Activated T-cell treated with anti-CD3 and anti-CD28 coated beads, Interleukin-2, amount 50 U/mL, for 24 hours (primary cell): ENCODE measurements at regions not wholly inside any gene's neighbourhood (a gene's known extent, or its start where the extent isn't known, plus 50 kb on each side); places are given as distances from the start of the nearest gene placed in this dataset.

Source experiments
- DNase-seq: peaks from one replicate; pipeline ENCODE4 v3.0.0-alpha.2; 2020
- H3K27ac Mint-ChIP-seq: 2 replicates; pipeline ENCODE4 v1.8.0; 2020; ENCODE audit warnings: mild to moderate bottlenecking, mixed read lengths
- H3K27me3 Mint-ChIP-seq: 2 replicates; pipeline ENCODE4 v1.8.0; 2020; ENCODE audit warnings: mixed read lengths
- H3K36me3 Mint-ChIP-seq: 2 replicates; pipeline ENCODE4 v1.8.0; 2020; ENCODE audit warnings: low read depth, mixed read lengths
- H3K4me1 Mint-ChIP-seq: 2 replicates; pipeline ENCODE4 v1.8.0; 2020; ENCODE audit warnings: low read depth, mixed read lengths
- H3K4me3 Mint-ChIP-seq: 2 replicates; pipeline ENCODE4 v1.8.0; 2020; ENCODE audit warnings: mild to moderate bottlenecking, moderate library complexity, mixed read lengths
- H3K9me3 Mint-ChIP-seq: 2 replicates; pipeline ENCODE4 v1.8.0; 2020; ENCODE audit warnings: mixed read lengths

- Mint-ChIP-seq H3K9me3 (no peaks in the 10 kb centered on the region), H3K27ac (no peak overlapping the region), H3K4me3 (no peak overlapping the region), H3K27me3 (peaks cover 19% of the 10 kb centered on the region), H3K4me1 (no peaks in the 10 kb centered on the region), H3K36me3 (no peaks in the 10 kb centered on the region)
- DNase-seq = no peak
Observed at GRCh38 chrX:69031971-69032391, 133.3 kb downstream of the PJA1 start.

- H3K4me3 Mint-ChIP-seq = no peak overlapping the region
- H3K9me3 Mint-ChIP-seq = no peaks in the 10 kb centered on the region
- H3K27ac Mint-ChIP-seq = no peak overlapping the region
- H3K36me3 Mint-ChIP-seq = no peaks in the 10 kb centered on the region
- H3K27me3 Mint-ChIP-seq = peaks cover 17% of the 10 kb centered on the region
- no peak for DNase-seq
- no peaks in the 10 kb centered on the region for H3K4me1 Mint-ChIP-seq
Observed at GRCh38 chrX:69031181-69031580, 134.1 kb downstream of the PJA1 start.

GRCh38 chrX:69029771-69030170 is 135.5 kb downstream of the PJA1 start:
- H3K27me3 Mint-ChIP-seq = peaks cover 16% of the 10 kb centered on the region
- H3K4me1 Mint-ChIP-seq = no peaks in the 10 kb centered on the region
- H3K9me3 Mint-ChIP-seq = no peaks in the 10 kb centered on the region
- no peaks in the 10 kb centered on the region for H3K36me3 Mint-ChIP-seq
- DNase-seq = no peak
- H3K4me3 Mint-ChIP-seq = no peak overlapping the region
- H3K27ac Mint-ChIP-seq = no peak overlapping the region

- Mint-ChIP-seq H3K36me3 (no peaks in the 10 kb centered on the region), H3K4me3 (no peak overlapping the region), H3K9me3 (no peaks in the 10 kb centered on the region), H3K27ac (no peak overlapping the region), H3K27me3 (peaks cover 12% of the 10 kb centered on the region), H3K4me1 (no peaks in the 10 kb centered on the region)
- DNase-seq = no peak
Observed at GRCh38 chrX:69028761-69029120, 136.5 kb downstream of the PJA1 start.

GRCh38 chrX:69028006-69028760 is 137.1 kb downstream of the PJA1 start:
- Mint-ChIP-seq H3K27me3 (peaks cover 9% of the 10 kb centered on the region), H3K9me3 (no peaks in the 10 kb centered on the region), H3K36me3 (no peaks in the 10 kb centered on the region), H3K4me1 (no peaks in the 10 kb centered on the region), H3K27ac (no peak overlapping the region), H3K4me3 (no peak overlapping the region)
- no peak for DNase-seq

- Mint-ChIP-seq H3K9me3 (no peaks in the 10 kb centered on the region), H3K36me3 (no peaks in the 10 kb centered on the region), H3K4me3 (no peak overlapping the region), H3K27ac (no peak overlapping the region), H3K4me1 (no peaks in the 10 kb centered on the region), H3K27me3 (peaks cover 4% of the 10 kb centered on the region)
- no peak for DNase-seq
Observed at GRCh38 chrX:69027181-69028005, 137.9 kb downstream of the PJA1 start.

- DNase-seq = no peak
- no peak overlapping the region for H3K4me3 Mint-ChIP-seq
Observed at GRCh38 chrX:69025802-69026301, 139.4 kb downstream of the PJA1 start.

GRCh38 chrX:69024931-69025330 is 140.3 kb downstream of the PJA1 start:
- no peaks in the 10 kb centered on the region for H3K9me3 Mint-ChIP-seq
- peaks cover 4% of the 10 kb centered on the region for H3K27me3 Mint-ChIP-seq
- no peak for DNase-seq
- no peaks in the 10 kb centered on the region for H3K4me1 Mint-ChIP-seq
- no peak overlapping the region for H3K4me3 Mint-ChIP-seq
- H3K36me3 Mint-ChIP-seq = no peaks in the 10 kb centered on the region
- H3K27ac Mint-ChIP-seq = no peak overlapping the region

More at GRCh38 chrX:69025802-69026301, 139.4 kb downstream of the PJA1 start:
- H3K36me3 Mint-ChIP-seq = no peaks in the 10 kb centered on the region
- no peaks in the 10 kb centered on the region for H3K4me1 Mint-ChIP-seq
- peaks cover 4% of the 10 kb centered on the region for H3K27me3 Mint-ChIP-seq
- H3K9me3 Mint-ChIP-seq = no peaks in the 10 kb centered on the region
- H3K27ac Mint-ChIP-seq = no peak overlapping the region

- Mint-ChIP-seq H3K4me3 (no peak overlapping the region), H3K27ac (no peak overlapping the region), H3K4me1 (no peaks in the 10 kb centered on the region), H3K9me3 (no peaks in the 10 kb centered on the region), H3K27me3 (peaks cover 4% of the 10 kb centered on the region), H3K36me3 (no peaks in the 10 kb centered on the region)
- no peak for DNase-seq
Observed at GRCh38 chrX:69024161-69024736, 141.0 kb downstream of the PJA1 start.

GRCh38 chrX:69022430-69022829 is 142.8 kb downstream of the PJA1 start:
- Mint-ChIP-seq H3K4me1 (no peaks in the 10 kb centered on the region), H3K27me3 (peaks cover 12% of the 10 kb centered on the region), H3K27ac (no peak overlapping the region), H3K4me3 (no peak overlapping the region), H3K36me3 (no peaks in the 10 kb centered on the region), H3K9me3 (no peaks in the 10 kb centered on the region)
- DNase-seq = no peak

- Mint-ChIP-seq H3K27ac (no peak overlapping the region), H3K4me1 (no peaks in the 10 kb centered on the region), H3K36me3 (no peaks in the 10 kb centered on the region), H3K27me3 (peaks cover 19% of the 10 kb centered on the region), H3K9me3 (no peaks in the 10 kb centered on the region), H3K4me3 (no peak overlapping the region)
- DNase-seq = no peak
Observed at GRCh38 chrX:69021141-69021960, 143.9 kb downstream of the PJA1 start.

- H3K4me1 Mint-ChIP-seq = no peaks in the 10 kb centered on the region
- peaks cover 21% of the 10 kb centered on the region for H3K27me3 Mint-ChIP-seq
- no peak overlapping the region for H3K4me3 Mint-ChIP-seq
- no peak for DNase-seq
- H3K9me3 Mint-ChIP-seq = no peaks in the 10 kb centered on the region
- no peaks in the 10 kb centered on the region for H3K36me3 Mint-ChIP-seq
- no peak overlapping the region for H3K27ac Mint-ChIP-seq
Observed at GRCh38 chrX:69020316-69020715, 144.9 kb downstream of the PJA1 start.

GRCh38 chrX:69019073-69019890 is 146.0 kb downstream of the PJA1 start:
- DNase-seq = no peak
- H3K27me3 Mint-ChIP-seq = peaks cover 28% of the 10 kb centered on the region
- H3K9me3 Mint-ChIP-seq = no peaks in the 10 kb centered on the region
- no peak overlapping the region for H3K4me3 Mint-ChIP-seq
- no peak overlapping the region for H3K27ac Mint-ChIP-seq
- no peaks in the 10 kb centered on the region for H3K4me1 Mint-ChIP-seq
- no peaks in the 10 kb centered on the region for H3K36me3 Mint-ChIP-seq
